H9 (cell line): ENCODE measurements at regions not wholly inside any gene's neighbourhood (a gene's known extent, or its start where the extent isn't known, plus 50 kb on each side); places are given as distances from the start of the nearest gene placed in this dataset.

Source experiments
- DNase-seq: peaks from one replicate; pipeline ENCODE4 v3.0.0-alpha.2; 2017
- H2AFZ ChIP-seq: one replicate; pipeline ENCODE4 v1.6.1; 2013; ENCODE audit warnings: mild to moderate bottlenecking, low read length, control low read depth, moderate library complexity
- H2AK5ac ChIP-seq: 2 replicates; pipeline ENCODE4 v1.6.1; 2013; ENCODE audit warnings: low read length, control low read depth, mixed read lengths; ENCODE audit not compliant: insufficient read length
- H2BK120ac ChIP-seq: one replicate; pipeline ENCODE4 v1.6.1; 2013; ENCODE audit warnings: low read depth, mild to moderate bottlenecking, low read length, control low read depth, inconsistent platforms; ENCODE audit not compliant: poor library complexity, severe bottlenecking
- H2BK12ac ChIP-seq: 2 replicates; pipeline ENCODE4 v1.6.1; 2013; ENCODE audit warnings: low read length, control low read depth, mixed read lengths, low read depth; ENCODE audit not compliant: insufficient read length
- H2BK15ac ChIP-seq: 2 replicates; pipeline ENCODE4 v1.6.1; 2013; ENCODE audit warnings: low read depth, low read length, control low read depth
- H2BK20ac ChIP-seq: one replicate; pipeline ENCODE4 v1.6.1; 2013; ENCODE audit warnings: low read depth, mild to moderate bottlenecking, low read length, control low read depth, inconsistent platforms; ENCODE audit not compliant: poor library complexity, severe bottlenecking
- H2BK5ac ChIP-seq: 2 replicates; pipeline ENCODE4 v1.6.1; 2013; ENCODE audit warnings: low read length, control low read depth, mixed read lengths; ENCODE audit not compliant: insufficient read length
- H3K14ac ChIP-seq: 2 replicates; pipeline ENCODE4 v1.6.1; 2013; ENCODE audit warnings: low read length, control low read depth; ENCODE audit not compliant: insufficient read depth
- H3K18ac ChIP-seq: 2 replicates; pipeline ENCODE4 v1.6.1; 2013; ENCODE audit warnings: low read depth, mild to moderate bottlenecking, mixed read lengths, low read length, control low read depth; ENCODE audit not compliant: insufficient read length
- H3K23ac ChIP-seq: 2 replicates; pipeline ENCODE4 v1.6.1; 2013; ENCODE audit warnings: low read length, control low read depth, mixed read lengths, low read depth; ENCODE audit not compliant: insufficient read length
- H3K23me2 ChIP-seq: 2 replicates; pipeline ENCODE4 v1.6.1; 2013; ENCODE audit warnings: low read depth, mild to moderate bottlenecking, mixed read lengths, low read length, control low read depth; ENCODE audit not compliant: insufficient read length, poor library complexity, severe bottlenecking
- H3K27ac ChIP-seq: 2 replicates; pipeline ENCODE4 v1.5.1; 2013; ENCODE audit warnings: low read length, control low read depth, mixed read lengths, low read depth; ENCODE audit not compliant: insufficient read length
- H3K27me3 ChIP-seq: 2 replicates; pipeline ENCODE4 v1.6.1; 2013; ENCODE audit warnings: low read length, control low read depth, inconsistent platforms; ENCODE audit not compliant: insufficient read depth
- H3K4ac ChIP-seq: 2 replicates; pipeline ENCODE4 v1.6.1; 2013; ENCODE audit warnings: low read depth, mild to moderate bottlenecking, control low read depth, inconsistent platforms, low read length, moderate library complexity
- H3K4me1 ChIP-seq: 2 replicates; pipeline ENCODE4 v1.6.1; 2013; ENCODE audit warnings: low read length, control low read depth, inconsistent platforms; ENCODE audit not compliant: insufficient read depth
- H3K4me2 ChIP-seq: 2 replicates; pipeline ENCODE4 v1.6.1; 2013; ENCODE audit warnings: low read length, control low read depth, mixed read lengths; ENCODE audit not compliant: insufficient read length, insufficient read depth
- H3K56ac ChIP-seq: 2 replicates; pipeline ENCODE4 v1.6.1; 2013; ENCODE audit warnings: low read depth, mild to moderate bottlenecking, mixed read lengths, low read length, control low read depth; ENCODE audit not compliant: insufficient read length
- H3K79me1 ChIP-seq: 2 replicates; pipeline ENCODE4 v1.6.1; 2013; ENCODE audit warnings: low read depth, mild to moderate bottlenecking, moderate library complexity, low read length, control low read depth, inconsistent platforms; ENCODE audit not compliant: insufficient read depth, poor library complexity, severe bottlenecking
- H3K79me2 ChIP-seq: 2 replicates; pipeline ENCODE4 v1.6.1; 2013; ENCODE audit warnings: low read length, control low read depth, inconsistent platforms; ENCODE audit not compliant: insufficient read depth
- H3K9ac ChIP-seq: 2 replicates; pipeline ENCODE4 v1.6.1; 2013; ENCODE audit warnings: low read length, control low read depth, mixed read lengths; ENCODE audit not compliant: insufficient read length; ENCODE audit errors: extremely low read depth
- H3K9me3 ChIP-seq: one replicate; pipeline ENCODE4 v1.6.1; 2013; ENCODE audit warnings: low read depth, low read length, inconsistent platforms; ENCODE audit not compliant: control insufficient read depth
- H3T11ph ChIP-seq: one replicate; pipeline ENCODE4 v1.6.1; 2013; ENCODE audit warnings: mild to moderate bottlenecking, low read length, control low read depth, inconsistent platforms
- H4K20me1 ChIP-seq: one replicate; pipeline ENCODE4 v1.6.1; 2013; ENCODE audit not compliant: control insufficient read depth, insufficient read length, insufficient read depth
- H4K5ac ChIP-seq: 2 replicates; pipeline ENCODE4 v1.6.1; 2013; ENCODE audit warnings: low read depth, mild to moderate bottlenecking, mixed read lengths, low read length, control low read depth; ENCODE audit not compliant: insufficient read length
- H4K8ac ChIP-seq: replicated peaks from 2 replicates; pipeline ENCODE4 v1.6.1; 2013; ENCODE audit warnings: low read length, control low read depth, mixed read lengths, low read depth; ENCODE audit not compliant: insufficient read length
- H4K91ac ChIP-seq: 2 replicates; pipeline ENCODE4 v1.6.1; 2013; ENCODE audit warnings: low read depth, mild to moderate bottlenecking, moderate library complexity, mixed read lengths, low read length, control low read depth; ENCODE audit not compliant: insufficient read length
- H3K27ac Mint-ChIP-seq, 3 experiments: 2 replicates in 2 of 3; 3 replicates in 1 of 3; pipeline ENCODE4 v1.8.0; 2020 to 2021; ENCODE audit warnings: mixed read lengths in 3 of 3, mild to moderate bottlenecking in 1 of 3, moderate library complexity in 1 of 3
- H3K27me3 Mint-ChIP-seq: 2 replicates; pipeline ENCODE4 v1.8.0; 2021; ENCODE audit warnings: low read depth, mild to moderate bottlenecking, moderate library complexity, mixed read lengths
- H3K36me3 Mint-ChIP-seq, 3 experiments: 2 replicates in 2 of 3; 3 replicates in 1 of 3; pipeline ENCODE4 v1.8.0; 2020 to 2021; ENCODE audit warnings: low read depth in 3 of 3, mixed read lengths in 3 of 3; ENCODE audit not compliant: insufficient read depth in 1 of 3
- H3K4me1 Mint-ChIP-seq, 2 experiments: 2 replicates each; pipeline ENCODE4 v1.8.0; 2020; ENCODE audit warnings: mixed read lengths in 2 of 2
- H3K4me3 Mint-ChIP-seq, 2 experiments: 2 replicates in 1 of 2; 3 replicates in 1 of 2; pipeline ENCODE4 v1.8.0; 2020 to 2021; ENCODE audit warnings: mild to moderate bottlenecking in 2 of 2, mixed read lengths in 2 of 2, moderate library complexity in 1 of 2
- H3K9me3 Mint-ChIP-seq, 2 experiments: 2 replicates in 1 of 2; 3 replicates in 1 of 2; pipeline ENCODE4 v1.8.0; 2020; ENCODE audit warnings: mild to moderate bottlenecking in 2 of 2, mixed read lengths in 2 of 2, moderate library complexity in 1 of 2
- WGBS: extraction: QIAGEN DNeasy Blood & Tissue Kit; methylation state at CpG from one replicate; pipeline ENCODE4 v1.1.7; 2013; ENCODE audit warnings: missing lambda C conversion rate, low lambda C conversion rate, mixed read lengths; ENCODE audit not compliant: insufficient read length; ENCODE audit errors: extremely low coverage; 5-methylcytosine and 5-hydroxymethylcytosine counted together
- TF ChIP-seq, protein P1 (sequence below): fragments of 200-600 bp; sonication (generic); conservative IDR thresholded peaks from 3 replicates; pipeline ENCODE4 v1.8.0; 2021; ENCODE audit warnings: antibody characterized with exemption, mild to moderate bottlenecking

DNA sequence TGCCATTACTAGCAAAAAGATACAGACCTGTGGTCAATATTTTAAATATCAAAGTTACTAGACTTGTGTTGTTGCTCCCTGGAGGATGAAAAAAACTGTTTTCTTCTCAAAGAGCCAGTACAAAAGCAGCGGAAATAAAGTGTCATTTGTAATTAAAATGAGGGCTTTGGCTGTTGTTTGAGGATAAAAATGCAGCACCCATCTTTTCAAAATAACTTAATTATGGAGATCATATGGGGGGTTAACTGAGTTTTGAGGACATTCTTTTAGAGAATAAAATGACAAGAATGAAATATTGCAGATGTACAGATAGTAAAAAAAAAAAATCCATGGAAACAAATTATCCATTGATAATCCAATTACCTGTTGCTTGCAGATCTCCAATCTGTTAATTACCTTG is 1484.4 kb downstream of the LRRC4C start:
- Histone ChIP-seq H2BK12ac (no peak overlapping the region), H3K4me2 (no peak overlapping the region), H3K23me2 (no peaks in the 10 kb centered on the region), H3K23ac (no peak overlapping the region), H3K56ac (no peak overlapping the region), H3T11ph (no peak overlapping the region), H2BK15ac (no peak overlapping the region), H3K14ac (no peak overlapping the region), H2AFZ (no peak overlapping the region), H3K27ac (no peak overlapping the region), H4K8ac (no peak overlapping the region), H2BK120ac (no peak overlapping the region), H3K9me3 (no peaks in the 10 kb centered on the region), H3K18ac (no peak overlapping the region), H3K27me3 (no peaks in the 10 kb centered on the region), H4K20me1 (no peaks in the 10 kb centered on the region), H3K79me1 (no peaks in the 10 kb centered on the region), H3K9ac (no peak overlapping the region), H3K4ac (no peak overlapping the region), H4K5ac (no peak overlapping the region), H2BK20ac (no peak overlapping the region), H3K79me2 (no peaks in the 10 kb centered on the region), H3K4me1 (no peaks in the 10 kb centered on the region), H2BK5ac (no peak overlapping the region), H2AK5ac (no peak overlapping the region), H4K91ac (no peak overlapping the region)
- Mint-ChIP-seq H3K4me3 (no peak overlapping the region), H3K27ac (0 out of 7 replicates have a peak overlapping the region, but pooled peaks of 1 of the 3 experiments have one; percentile 38), H3K9me3 (no peaks in the 10 kb centered on the region; a peak in 1 of 5 replicates), H3K36me3 (no peaks in the 10 kb centered on the region; a peak in 1 of 7 replicates), H3K27me3 (no peaks in the 10 kb centered on the region), H3K4me1 (peaks cover 8% of the 10 kb centered on the region in 2 experiments)
- WGBS = no CpG with 5 or more reads among the region's 1 CpG
- DNase-seq = no peak
- TF ChIP-seq, protein P1, sequence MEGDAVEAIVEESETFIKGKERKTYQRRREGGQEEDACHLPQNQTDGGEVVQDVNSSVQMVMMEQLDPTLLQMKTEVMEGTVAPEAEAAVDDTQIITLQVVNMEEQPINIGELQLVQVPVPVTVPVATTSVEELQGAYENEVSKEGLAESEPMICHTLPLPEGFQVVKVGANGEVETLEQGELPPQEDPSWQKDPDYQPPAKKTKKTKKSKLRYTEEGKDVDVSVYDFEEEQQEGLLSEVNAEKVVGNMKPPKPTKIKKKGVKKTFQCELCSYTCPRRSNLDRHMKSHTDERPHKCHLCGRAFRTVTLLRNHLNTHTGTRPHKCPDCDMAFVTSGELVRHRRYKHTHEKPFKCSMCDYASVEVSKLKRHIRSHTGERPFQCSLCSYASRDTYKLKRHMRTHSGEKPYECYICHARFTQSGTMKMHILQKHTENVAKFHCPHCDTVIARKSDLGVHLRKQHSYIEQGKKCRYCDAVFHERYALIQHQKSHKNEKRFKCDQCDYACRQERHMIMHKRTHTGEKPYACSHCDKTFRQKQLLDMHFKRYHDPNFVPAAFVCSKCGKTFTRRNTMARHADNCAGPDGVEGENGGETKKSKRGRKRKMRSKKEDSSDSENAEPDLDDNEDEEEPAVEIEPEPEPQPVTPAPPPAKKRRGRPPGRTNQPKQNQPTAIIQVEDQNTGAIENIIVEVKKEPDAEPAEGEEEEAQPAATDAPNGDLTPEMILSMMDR = no peak
